ENCODE measurements at regions not wholly inside any gene's neighbourhood (a gene's known extent, or its start where the extent isn't known, plus 50 kb on each side); places are given as distances from the start of the nearest gene placed in this dataset.

GRCh38 chr16:64679976-64680690 is 441.7 kb downstream of the CDH11 start:
- 11% methylated on average over 4 of the region's 4 CpGs for WGBS (ENCODE audit: insufficient coverage, insufficient replicate concordance, low lambda C conversion rate, missing lambda C conversion rate)
- ChIA-PET CTCF (no interaction called here), SMC1A (ENCODE audit: uncharacterized antibody, unreplicated experiment) (no interaction called here), POLR2A (no interaction called here), RAD21 (ENCODE audit: unreplicated experiment) (no interaction called here)
- TF ChIP-seq RCOR1 (conservative IDR thresholded peaks at IDR 0.05; ENCODE audit: low read depth, low read length) = no peak
- no peak for TF ChIP-seq IRF5 (IDR thresholded peaks at IDR 0.05; ENCODE audit: borderline replicate concordance)
- TF ChIP-seq DPF2 (IDR thresholded peaks at IDR 0.05) = no peak
- no peak for TF ChIP-seq E2F8 (IDR thresholded peaks at IDR 0.05; ENCODE audit: low read depth, partially characterized antibody)
- TF ChIP-seq CREM (IDR thresholded peaks at IDR 0.05; ENCODE audit: low read depth) = no peak
- TF ChIP-seq RB1 (IDR thresholded peaks at IDR 0.05; ENCODE audit: borderline replicate concordance) = no peak
- no peak for TF ChIP-seq MYC (IDR thresholded peaks at IDR 0.05; ENCODE audit: insufficient read depth, insufficient read length, insufficient replicate concordance, low read length, severe bottlenecking)
- TF ChIP-seq, protein P1, sequence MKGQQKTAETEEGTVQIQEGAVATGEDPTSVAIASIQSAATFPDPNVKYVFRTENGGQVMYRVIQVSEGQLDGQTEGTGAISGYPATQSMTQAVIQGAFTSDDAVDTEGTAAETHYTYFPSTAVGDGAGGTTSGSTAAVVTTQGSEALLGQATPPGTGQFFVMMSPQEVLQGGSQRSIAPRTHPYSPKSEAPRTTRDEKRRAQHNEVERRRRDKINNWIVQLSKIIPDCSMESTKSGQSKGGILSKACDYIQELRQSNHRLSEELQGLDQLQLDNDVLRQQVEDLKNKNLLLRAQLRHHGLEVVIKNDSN (IDR thresholded peaks at IDR 0.05; ENCODE audit: borderline replicate concordance, extremely low read length, insufficient read depth, low read depth, low read length) = no peak
- no peak for TF ChIP-seq SP1 (IDR thresholded peaks at IDR 0.05; ENCODE audit: low read depth, low read length)
- no peak for TF ChIP-seq NFYB (IDR thresholded peaks at IDR 0.05; ENCODE audit: insufficient read depth, low read depth, low read length)
- TF ChIP-seq RBBP5 (conservative IDR thresholded peaks at IDR 0.05) = no peak
- no peak for TF ChIP-seq TCF7 (IDR thresholded peaks at IDR 0.05; ENCODE audit: borderline replicate concordance)
- TF ChIP-seq E4F1 (IDR thresholded peaks at IDR 0.05; ENCODE audit: borderline replicate concordance, partially characterized antibody) = no peak
- TF ChIP-seq POLR2AphosphoS2 (IDR thresholded peaks at IDR 0.05; ENCODE audit: low read depth, low read length) = no peak
- TF ChIP-seq SRF (IDR thresholded peaks at IDR 0.05; ENCODE audit: low read depth in 2 of 2, low read length in 2 of 2) = no peak
- TF ChIP-seq HCFC1 (IDR thresholded peaks at IDR 0.05; ENCODE audit: low read length) = no peak
- Histone ChIP-seq H4K20me1 (ENCODE audit: control insufficient read depth, insufficient read depth) (no peaks in the 10 kb centered on the region), H3K36me3 (ENCODE audit: control insufficient read depth in 2 of 2, insufficient read depth in 2 of 2, low read length in 1 of 2) (no peaks in the 10 kb centered on the region), H2AFZ (ENCODE audit: control insufficient read depth, low read depth, low read length) (no peak overlapping the region), H3K9ac (ENCODE audit: control insufficient read depth, insufficient read depth, low read length) (no peak overlapping the region), H3K4me1 (ENCODE audit: control insufficient read depth, insufficient read depth, low read length) (no peaks in the 10 kb centered on the region), H3K27me3 (replicated peaks in 1 of 2; ENCODE audit: control insufficient read depth in 2 of 2, insufficient read depth in 2 of 2, low read length in 1 of 2) (no peaks in the 10 kb centered on the region), H3K79me2 (ENCODE audit: control insufficient read depth, insufficient read depth, low read length) (no peaks in the 10 kb centered on the region), H3K27ac (ENCODE audit: control insufficient read depth, insufficient read depth) (no peak overlapping the region), H3K4me3 (no peak overlapping the region), H3K9me3 (replicated peaks; ENCODE audit: control insufficient read depth, insufficient read depth, low read length) (no peaks in the 10 kb centered on the region), H3K4me2 (ENCODE audit: control insufficient read depth, insufficient read depth) (no peak overlapping the region)
- BruUV-seq (replicated peaks) = no TSS peak
- intact Hi-C loops (cut with micrococcal nuclease; ENCODE audit: unreplicated experiment) (no loop called here), in situ Hi-C loops (cut with MboI) (no loop called here)
- DNase-seq (ENCODE audit: low read depth, low spot score) = no peak
- ATAC-seq = no peak
- FAIRE-seq = no peak
